ENCODE measurements at regions not wholly inside any gene's neighbourhood (a gene's known extent, or its start where the extent isn't known, plus 50 kb on each side); places are given as distances from the start of the nearest gene placed in this dataset.
A peak's percentile ranks its signal among the peaks of the same experiment; 100 is the strongest.

DNA sequence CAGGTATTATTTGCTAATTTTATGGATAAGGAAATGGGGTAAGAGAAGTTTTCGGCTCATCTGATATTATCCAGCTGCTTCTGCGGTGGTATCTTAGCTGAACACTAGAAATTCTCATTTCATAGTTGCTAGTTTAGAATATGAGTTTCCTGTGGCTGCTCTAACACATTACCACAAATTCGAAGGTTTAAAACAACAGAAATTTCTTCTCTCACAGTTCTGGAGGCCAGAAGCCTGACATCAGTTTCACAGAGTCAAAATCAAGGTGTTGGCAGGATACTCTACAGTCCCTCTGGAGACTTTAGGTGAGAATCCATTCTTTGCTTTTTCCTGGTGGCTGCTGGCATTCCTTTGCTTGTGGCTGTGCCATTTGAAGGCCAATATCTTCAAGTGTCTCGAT is 205.9 kb downstream of the PTEN start:
- TF ChIP-seq, protein P1, sequence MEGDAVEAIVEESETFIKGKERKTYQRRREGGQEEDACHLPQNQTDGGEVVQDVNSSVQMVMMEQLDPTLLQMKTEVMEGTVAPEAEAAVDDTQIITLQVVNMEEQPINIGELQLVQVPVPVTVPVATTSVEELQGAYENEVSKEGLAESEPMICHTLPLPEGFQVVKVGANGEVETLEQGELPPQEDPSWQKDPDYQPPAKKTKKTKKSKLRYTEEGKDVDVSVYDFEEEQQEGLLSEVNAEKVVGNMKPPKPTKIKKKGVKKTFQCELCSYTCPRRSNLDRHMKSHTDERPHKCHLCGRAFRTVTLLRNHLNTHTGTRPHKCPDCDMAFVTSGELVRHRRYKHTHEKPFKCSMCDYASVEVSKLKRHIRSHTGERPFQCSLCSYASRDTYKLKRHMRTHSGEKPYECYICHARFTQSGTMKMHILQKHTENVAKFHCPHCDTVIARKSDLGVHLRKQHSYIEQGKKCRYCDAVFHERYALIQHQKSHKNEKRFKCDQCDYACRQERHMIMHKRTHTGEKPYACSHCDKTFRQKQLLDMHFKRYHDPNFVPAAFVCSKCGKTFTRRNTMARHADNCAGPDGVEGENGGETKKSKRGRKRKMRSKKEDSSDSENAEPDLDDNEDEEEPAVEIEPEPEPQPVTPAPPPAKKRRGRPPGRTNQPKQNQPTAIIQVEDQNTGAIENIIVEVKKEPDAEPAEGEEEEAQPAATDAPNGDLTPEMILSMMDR (IDR thresholded peaks at IDR 0.05; ENCODE audit: insufficient read depth, low read depth, low read length): no peak
- H3K4me3 ChIP-seq (ENCODE audit: low read depth, low read length): no peak overlapping the region
- no peak for DNase-seq (ENCODE audit: low read depth)

GRCh38 chr10:88070080-88070880 is 206.9 kb downstream of the PTEN start:
- TF ChIP-seq, protein P1 (IDR thresholded peaks at IDR 0.05; ENCODE audit: insufficient read depth, low read depth, low read length): no peak
- no peak overlapping the region for H3K4me3 ChIP-seq (ENCODE audit: low read depth, low read length)
- DNase-seq (ENCODE audit: low read depth): peak; percentile 51

- TF ChIP-seq, protein P1 (IDR thresholded peaks at IDR 0.05; ENCODE audit: insufficient read depth, low read depth, low read length): no peak
- DNase-seq (ENCODE audit: low read depth): no peak
- H3K4me3 ChIP-seq (ENCODE audit: low read depth, low read length): no peak overlapping the region
These were observed 208.5 kb downstream of the PTEN start for GRCh38 chr10:88071879-88072278.

GRCh38 chr10:88073682-88074081 is 210.3 kb downstream of the PTEN start:
- DNase-seq (ENCODE audit: low read depth): no peak
- H3K4me3 ChIP-seq (ENCODE audit: low read depth, low read length): no peak overlapping the region
- TF ChIP-seq, protein P1 (IDR thresholded peaks at IDR 0.05; ENCODE audit: insufficient read depth, low read depth, low read length): no peak

DNA sequence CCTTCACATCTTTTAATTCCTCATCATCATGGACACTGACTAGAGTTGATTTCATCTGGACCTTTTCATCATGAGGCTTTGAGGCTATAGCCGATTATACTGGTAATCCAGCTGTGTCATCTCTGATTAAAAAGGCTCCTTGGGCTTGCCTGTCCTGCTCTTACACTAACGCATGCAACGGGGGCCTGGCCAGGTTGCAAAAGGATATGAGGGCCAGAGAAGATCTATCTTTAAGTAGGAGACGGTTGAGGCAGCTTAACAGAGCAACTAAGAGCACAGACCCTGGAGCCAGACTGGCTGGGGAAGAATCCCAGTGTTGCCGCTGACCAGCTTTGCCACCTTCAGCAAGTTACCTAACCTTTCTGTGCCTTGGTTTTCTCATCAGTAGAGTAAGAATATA is 211.5 kb downstream of the PTEN start:
- H3K4me3 ChIP-seq (ENCODE audit: low read depth, low read length): no peak overlapping the region
- DNase-seq (ENCODE audit: low read depth): no peak
- TF ChIP-seq, protein P1 (IDR thresholded peaks at IDR 0.05; ENCODE audit: insufficient read depth, low read depth, low read length): no peak

GRCh38 chr10:88076027-88076880 is 212.8 kb downstream of the PTEN start:
- H3K4me3 ChIP-seq (ENCODE audit: low read depth, low read length): no peak overlapping the region
- TF ChIP-seq, protein P1 (IDR thresholded peaks at IDR 0.05; ENCODE audit: insufficient read depth, low read depth, low read length): no peak
- no peak for DNase-seq (ENCODE audit: low read depth)

All from fibroblast of villous mesenchyme (primary cell).